Peyer's patch (tissue), 4 donors: ENCODE measurements at regions not wholly inside any gene's neighbourhood (a gene's known extent, or its start where the extent isn't known, plus 50 kb on each side); places are given as distances from the start of the nearest gene placed in this dataset.

ENCODE experiments used
- DNase-seq, 3 donors: peaks; one replicate each; pipeline ENCODE4 v3.0.0-alpha.2; 2017 to 2019
- H3K27ac ChIP-seq, 4 donors: fragments of 200-600 bp; sonication (generic); one replicate each; pipeline ENCODE4 v1.5.1; 2016 to 2019
- H3K27me3 ChIP-seq, 2 donors: fragments of 200-600 bp; sonication (generic); one replicate each; pipeline ENCODE4 v1.5.1; 2019
- H3K36me3 ChIP-seq, 3 donors: fragments of 200-600 bp; sonication (generic); one replicate each; pipeline ENCODE4 v1.5.1; 2016 to 2019
- H3K4me1 ChIP-seq, 4 donors: fragments of 200-600 bp; sonication (generic); one replicate each; pipeline ENCODE4 v1.5.1; 2016 to 2019
- H3K4me3 ChIP-seq, 4 donors: fragments of 200-600 bp; sonication (generic); 1 replicate in 3 of 4; 2 replicates in 1 of 4; pipeline ENCODE4 v1.5.1; 2016 to 2019; ENCODE audit warnings: mild to moderate bottlenecking in 1 of 4
- H3K9me3 ChIP-seq, 4 donors: fragments of 200-600 bp; sonication (generic); one replicate each; pipeline ENCODE4 v1.5.1; 2016 to 2019; ENCODE audit warnings: mild to moderate bottlenecking in 1 of 4
- POLR2A ChIP-seq, 2 donors: fragments of 450-650 bp; IDR thresholded peaks; one replicate each; pipeline ENCODE4 v1.5.1; 2017; ENCODE audit warnings: antibody characterized with exemption in 2 of 2, mild to moderate bottlenecking in 2 of 2, moderate library complexity in 2 of 2
- TF ChIP-seq, protein P1 (sequence below), 6 experiments: fragments of 450-650 bp in 4 of 6; fragments of 200-600 bp in 2 of 6; sonication (generic) in 1 of 6; IDR thresholded peaks; one replicate each; pipeline ENCODE4 v1.5.1; 2017 to 2019; ENCODE audit warnings: antibody characterized with exemption in 6 of 6, mild to moderate bottlenecking in 3 of 6, moderate library complexity in 1 of 6

DNA sequence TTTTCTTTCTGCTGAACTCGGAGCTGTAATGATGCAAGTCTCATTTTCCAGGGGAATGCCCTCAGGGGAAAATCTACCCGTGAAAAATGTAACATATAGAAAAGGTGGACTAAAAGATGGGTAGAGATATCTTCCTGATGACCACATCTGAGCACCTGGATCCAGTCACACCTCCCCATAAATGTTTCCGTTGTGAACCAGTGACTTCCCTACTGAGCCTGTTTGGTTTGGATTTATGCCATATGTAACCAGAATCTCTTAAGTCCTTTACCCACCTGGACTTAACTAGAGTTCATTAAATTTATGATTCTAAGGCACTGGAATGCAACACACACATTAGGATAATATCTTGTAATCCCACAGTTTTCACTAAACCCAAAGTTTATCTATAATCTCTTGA is 171.1 kb downstream of the ZNF330 start:
- DNase-seq = no peak
- TF ChIP-seq POLR2A (IDR thresholded peaks at IDR 0.05) = no peak
- Histone ChIP-seq H3K9me3 (no peaks in the 10 kb centered on the region), H3K4me3 (no peak overlapping the region), H3K27ac (no peak overlapping the region), H3K36me3 (no peaks in the 10 kb centered on the region), H3K27me3 (no peaks in the 10 kb centered on the region), H3K4me1 (no peaks in the 10 kb centered on the region)

DNA sequence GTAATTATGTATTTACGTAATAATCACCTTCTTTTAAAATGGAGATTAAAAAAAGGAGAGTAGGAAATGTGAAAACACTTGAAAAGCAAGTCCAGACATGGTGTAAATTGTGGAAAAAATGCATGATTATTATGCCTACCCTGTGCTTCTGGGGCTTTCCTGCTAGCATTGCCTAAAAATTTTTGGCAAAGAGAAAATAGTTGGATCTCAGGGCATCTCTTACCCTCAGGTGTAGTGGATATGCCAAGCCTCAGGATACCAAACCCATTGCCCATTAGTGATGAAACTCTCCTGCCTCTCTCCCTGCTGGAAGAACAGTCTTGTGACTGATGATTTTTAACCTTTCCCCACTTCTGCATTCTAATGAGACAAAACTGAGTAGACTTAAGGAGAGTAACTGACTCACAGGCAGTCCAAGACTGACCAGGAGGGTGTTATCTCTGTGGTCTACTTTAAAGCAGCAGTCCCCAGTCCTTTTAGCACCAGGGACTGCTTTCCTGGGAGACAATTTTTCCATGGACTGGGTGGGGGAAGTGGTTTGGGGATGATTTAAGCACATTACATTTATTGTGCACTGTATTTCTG is 174.6 kb downstream of the ZNF330 start:
- Histone ChIP-seq H3K27me3 (no peaks in the 10 kb centered on the region), H3K27ac (no peak overlapping the region), H3K4me3 (no peak overlapping the region), H3K9me3 (no peaks in the 10 kb centered on the region), H3K4me1 (no peaks in the 10 kb centered on the region), H3K36me3 (no peaks in the 10 kb centered on the region)
- DNase-seq = no peak
- TF ChIP-seq, protein P1, sequence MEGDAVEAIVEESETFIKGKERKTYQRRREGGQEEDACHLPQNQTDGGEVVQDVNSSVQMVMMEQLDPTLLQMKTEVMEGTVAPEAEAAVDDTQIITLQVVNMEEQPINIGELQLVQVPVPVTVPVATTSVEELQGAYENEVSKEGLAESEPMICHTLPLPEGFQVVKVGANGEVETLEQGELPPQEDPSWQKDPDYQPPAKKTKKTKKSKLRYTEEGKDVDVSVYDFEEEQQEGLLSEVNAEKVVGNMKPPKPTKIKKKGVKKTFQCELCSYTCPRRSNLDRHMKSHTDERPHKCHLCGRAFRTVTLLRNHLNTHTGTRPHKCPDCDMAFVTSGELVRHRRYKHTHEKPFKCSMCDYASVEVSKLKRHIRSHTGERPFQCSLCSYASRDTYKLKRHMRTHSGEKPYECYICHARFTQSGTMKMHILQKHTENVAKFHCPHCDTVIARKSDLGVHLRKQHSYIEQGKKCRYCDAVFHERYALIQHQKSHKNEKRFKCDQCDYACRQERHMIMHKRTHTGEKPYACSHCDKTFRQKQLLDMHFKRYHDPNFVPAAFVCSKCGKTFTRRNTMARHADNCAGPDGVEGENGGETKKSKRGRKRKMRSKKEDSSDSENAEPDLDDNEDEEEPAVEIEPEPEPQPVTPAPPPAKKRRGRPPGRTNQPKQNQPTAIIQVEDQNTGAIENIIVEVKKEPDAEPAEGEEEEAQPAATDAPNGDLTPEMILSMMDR (IDR thresholded peaks at IDR 0.05) = no peak
- TF ChIP-seq POLR2A (IDR thresholded peaks at IDR 0.05) = no peak

DNA sequence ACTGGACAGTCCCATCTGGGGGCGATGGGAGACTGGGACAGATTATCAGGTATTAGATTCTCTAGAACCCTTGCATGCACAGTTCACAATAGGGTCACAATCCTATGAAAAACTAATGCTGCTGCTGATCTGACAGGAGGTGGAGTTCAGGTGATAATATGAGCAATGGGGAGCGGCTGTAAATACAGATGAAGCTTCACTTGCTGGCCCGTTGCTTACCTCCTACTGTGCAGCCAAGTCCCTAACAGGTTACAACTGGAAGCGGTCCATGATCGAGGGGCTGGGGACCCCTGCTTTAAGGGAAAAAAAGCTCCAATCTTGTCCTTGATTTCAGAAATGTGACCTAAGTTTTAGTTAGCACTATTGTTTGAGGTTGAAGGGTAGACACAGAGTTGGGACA is 175.2 kb downstream of the ZNF330 start:
- Histone ChIP-seq H3K9me3 (no peaks in the 10 kb centered on the region), H3K27me3 (no peaks in the 10 kb centered on the region), H3K36me3 (no peaks in the 10 kb centered on the region), H3K27ac (no peak overlapping the region), H3K4me3 (no peak overlapping the region), H3K4me1 (no peaks in the 10 kb centered on the region)
- TF ChIP-seq POLR2A (IDR thresholded peaks at IDR 0.05) = no peak
- TF ChIP-seq, protein P1 (IDR thresholded peaks at IDR 0.05) = no peak
- no peak for DNase-seq

DNA sequence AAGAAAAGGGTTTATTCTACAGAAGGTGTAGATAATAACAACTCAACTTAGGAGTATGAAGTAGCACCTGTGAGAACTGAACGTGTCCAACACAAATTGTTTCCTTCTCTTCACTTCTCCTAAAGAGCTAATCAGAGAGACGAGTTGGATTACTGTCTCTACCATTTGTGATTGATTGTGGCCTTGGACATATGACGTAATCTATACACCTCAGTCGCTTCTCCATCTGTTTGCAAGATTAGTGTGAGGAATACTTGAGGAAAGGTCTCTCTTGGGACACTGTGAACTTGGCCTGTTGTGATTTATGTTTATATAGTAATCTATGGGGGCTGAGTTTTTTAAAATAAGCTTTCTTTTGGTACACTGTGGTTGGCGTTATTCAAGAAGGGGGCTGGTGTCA is 182.0 kb downstream of the ZNF330 start:
- Histone ChIP-seq H3K4me3 (no peak overlapping the region), H3K27me3 (no peaks in the 10 kb centered on the region), H3K9me3 (no peaks in the 10 kb centered on the region), H3K36me3 (no peaks in the 10 kb centered on the region), H3K4me1 (no peaks in the 10 kb centered on the region), H3K27ac (no peak overlapping the region)
- DNase-seq = no peak
- TF ChIP-seq POLR2A (IDR thresholded peaks at IDR 0.05) = no peak
- TF ChIP-seq, protein P1 (IDR thresholded peaks at IDR 0.05) = no peak

DNA sequence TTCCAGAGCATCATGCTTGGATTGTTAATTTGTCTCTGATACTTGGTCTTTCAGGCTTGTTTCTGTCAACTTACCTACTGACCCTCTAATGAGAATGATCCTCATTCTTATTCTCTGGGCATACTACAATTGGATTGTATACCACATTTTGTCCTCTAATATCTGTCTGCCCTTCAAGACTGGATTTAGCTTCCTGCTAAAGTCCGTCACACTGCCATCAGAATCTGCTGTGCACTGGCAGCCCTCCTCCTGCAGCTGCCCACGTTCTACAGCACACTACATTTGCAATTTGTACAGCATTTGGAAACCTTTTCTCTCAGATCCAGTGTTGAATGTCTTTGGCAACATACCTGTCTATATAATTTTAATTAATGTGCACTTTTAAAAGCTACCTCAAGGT is 183.1 kb downstream of the ZNF330 start:
- Histone ChIP-seq H3K27ac (no peak overlapping the region), H3K9me3 (no peaks in the 10 kb centered on the region), H3K27me3 (no peaks in the 10 kb centered on the region), H3K4me1 (no peaks in the 10 kb centered on the region), H3K4me3 (no peak overlapping the region), H3K36me3 (no peaks in the 10 kb centered on the region)
- no peak for DNase-seq
- TF ChIP-seq, protein P1 (IDR thresholded peaks at IDR 0.05) = no peak
- no peak for TF ChIP-seq POLR2A (IDR thresholded peaks at IDR 0.05)

DNA sequence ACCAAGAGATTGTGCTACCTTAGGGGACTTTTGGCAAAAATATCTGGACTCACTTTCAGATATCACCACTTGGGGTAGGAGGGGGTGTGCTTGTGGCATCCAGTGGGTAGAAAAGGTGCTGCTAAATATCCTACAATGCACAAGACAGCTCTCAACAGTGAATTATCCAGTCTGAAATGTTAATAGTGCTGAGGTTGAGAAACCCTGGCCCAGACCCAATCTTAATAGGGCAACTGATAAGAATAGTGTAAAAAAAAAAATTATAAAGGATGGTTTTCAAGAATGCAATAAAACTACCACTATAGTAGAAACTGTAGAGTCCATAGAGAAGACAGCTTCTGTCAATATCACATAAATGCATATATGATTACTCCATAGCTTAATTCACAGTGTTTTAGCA is 185.5 kb downstream of the ZNF330 start:
- H3K27me3 ChIP-seq = no peaks in the 10 kb centered on the region
- no peaks in the 10 kb centered on the region for H3K36me3 ChIP-seq
- H3K9me3 ChIP-seq = no peaks in the 10 kb centered on the region
- H3K4me1 ChIP-seq = no peaks in the 10 kb centered on the region
- DNase-seq = no peak
- H3K4me3 ChIP-seq = no peak overlapping the region
- H3K27ac ChIP-seq = no peak overlapping the region
- TF ChIP-seq, protein P1 (IDR thresholded peaks at IDR 0.05) = no peak
- TF ChIP-seq POLR2A (IDR thresholded peaks at IDR 0.05) = no peak
